Lung (tissue), 11 donors: ENCODE measurements at regions not wholly inside any gene's neighbourhood (a gene's known extent, or its start where the extent isn't known, plus 50 kb on each side); places are given as distances from the start of the nearest gene placed in this dataset.
A peak's percentile ranks its signal among the peaks of the same experiment; 100 is the strongest.

Source experiments
- ATAC-seq: fragments of 200-7000 bp; cut with Tn5 transposase; one replicate; pipeline ENCODE4 v1.9.1; 2020; ENCODE audit warnings: moderate number of reproducible peaks; ENCODE audit not compliant: insufficient read depth, low FRiP score
- DNase-seq, 3 donors: peaks; one replicate each; pipeline ENCODE4 v3.0.0-alpha.2; 2013 to 2017
- H3K27ac ChIP-seq, 2 donors: one replicate each; pipeline ENCODE4 v1.5.1; 2013; ENCODE audit warnings: mild to moderate bottlenecking in 2 of 2, moderate library complexity in 2 of 2, control low read depth in 1 of 2, inconsistent platforms in 1 of 2, low read depth in 1 of 2, low read length in 1 of 2
- H3K27me3 ChIP-seq, 3 donors: one replicate each; pipeline ENCODE4 v1.5.1; 2013; ENCODE audit warnings: low read length in 2 of 3; ENCODE audit not compliant: control insufficient read depth in 3 of 3, insufficient read depth in 3 of 3
- H3K36me3 ChIP-seq, 4 donors: one replicate each; pipeline ENCODE4 v1.5.1; 2013; ENCODE audit warnings: low read length in 4 of 4, mild to moderate bottlenecking in 1 of 4, moderate library complexity in 1 of 4; ENCODE audit not compliant: control insufficient read depth in 4 of 4, insufficient read depth in 4 of 4
- H3K4me1 ChIP-seq, 5 donors: one replicate each; pipeline ENCODE4 v1.5.1; 2013; ENCODE audit warnings: low read length in 5 of 5, mild to moderate bottlenecking in 2 of 5, moderate library complexity in 1 of 5; ENCODE audit not compliant: control insufficient read depth in 5 of 5, insufficient read depth in 5 of 5
- H3K4me3 ChIP-seq: one replicate; pipeline ENCODE4 v1.5.1; 2013; ENCODE audit warnings: mild to moderate bottlenecking, control low read depth, moderate library complexity
- H3K9ac ChIP-seq, 2 donors: one replicate each; pipeline ENCODE4 v1.5.1; 2013; ENCODE audit warnings: low read length in 2 of 2, control low read depth in 1 of 2; ENCODE audit not compliant: insufficient read depth in 1 of 2
- H3K9me3 ChIP-seq, 4 donors: one replicate each; pipeline ENCODE4 v1.5.1; 2013; ENCODE audit warnings: low read length in 3 of 4, mild to moderate bottlenecking in 1 of 4, moderate library complexity in 1 of 4; ENCODE audit not compliant: control insufficient read depth in 4 of 4, insufficient read depth in 3 of 4
- CTCF ChIP-seq: IDR thresholded peaks from 2 replicates; pipeline ENCODE4 v1.5.1; 2012; ENCODE audit warnings: mild to moderate bottlenecking; ENCODE audit errors: control extremely low read depth, extremely low read depth
- WGBS, 2 donors: extraction: QIAGEN DNeasy Blood & Tissue Kit; methylation state at CpG; one replicate each; pipeline ENCODE4 v1.1.7; 2013; 5-methylcytosine and 5-hydroxymethylcytosine counted together
- donor health status: control.
- donor health status: control.
- donor health status: Bipolar disorder and iron deficiency.
- donor health status: healthy.
- donor health status: DM: yes; HTN: yes; CAD: no.

GRCh38 chr5:155870636-155871035, 456.3 kb upstream of the SGCD start:
- no peak for ATAC-seq
- no peaks in the 10 kb centered on the region for H3K27me3 ChIP-seq
- no peak overlapping the region for H3K4me3 ChIP-seq
- no peaks in the 10 kb centered on the region for H3K4me1 ChIP-seq
- no peak overlapping the region for H3K9ac ChIP-seq
- WGBS, 2 donors, result 72 to 80% methylated on average over 7 of the region's 7 CpGs
- H3K36me3 ChIP-seq, result no peaks in the 10 kb centered on the region
- H3K9me3 ChIP-seq, result no peaks in the 10 kb centered on the region
- H3K27ac ChIP-seq, result no peak overlapping the region
- no peak for DNase-seq
- no peak for TF ChIP-seq CTCF

- Histone ChIP-seq H3K36me3 (no peaks in the 10 kb centered on the region), H3K4me3 (no peak overlapping the region), H3K9ac (no peak overlapping the region), H3K9me3 (no peaks in the 10 kb centered on the region), H3K27me3 (no peaks in the 10 kb centered on the region), H3K27ac (no peak overlapping the region), H3K4me1 (no peaks in the 10 kb centered on the region)
- DNase-seq (no peak), ATAC-seq (no peak)
- TF ChIP-seq CTCF, result no peak
- WGBS, 2 donors, result 42 to 66% methylated on average over 2 of the region's 2 CpGs
Measured at GRCh38 chr5:155871623-155872022, 455.3 kb upstream of the SGCD start.

GRCh38 chr5:155872629-155873220, 454.2 kb upstream of the SGCD start:
- ATAC-seq, result no peak
- TF ChIP-seq CTCF, result no peak
- WGBS, 2 donors, result 49 to 76% methylated on average over 4 of the region's 4 CpGs
- no peaks in the 10 kb centered on the region for H3K36me3 ChIP-seq
- H3K27me3 ChIP-seq, result no peaks in the 10 kb centered on the region
- H3K4me3 ChIP-seq, result no peak overlapping the region
- H3K27ac ChIP-seq, result no peak overlapping the region
- H3K9me3 ChIP-seq, result no peaks in the 10 kb centered on the region
- H3K4me1 ChIP-seq, result no peaks in the 10 kb centered on the region
- no peak overlapping the region for H3K9ac ChIP-seq
- peak in 1 of 3 donors; percentile 21 for DNase-seq

- Histone ChIP-seq H3K4me3 (no peak overlapping the region), H3K27me3 (no peaks in the 10 kb centered on the region), H3K9ac (no peak overlapping the region), H3K9me3 (no peaks in the 10 kb centered on the region), H3K36me3 (peaks cover 0 to 2% (median 0%) of the 10 kb centered on the region in 4 donors), H3K4me1 (no peaks in the 10 kb centered on the region), H3K27ac (no peak overlapping the region)
- WGBS, 2 donors, result 71 to 76% methylated on average over 6 of the region's 6 CpGs
- ATAC-seq, result no peak
- TF ChIP-seq CTCF, result no peak
- no peak for DNase-seq
Measured at GRCh38 chr5:155878991-155879575, 447.9 kb upstream of the SGCD start.
